D721Med (cell line): ENCODE measurements at regions not wholly inside any gene's neighbourhood (a gene's known extent, or its start where the extent isn't known, plus 50 kb on each side); places are given as distances from the start of the nearest gene placed in this dataset.

Source experiments
- DNase-seq: peaks from one replicate; pipeline ENCODE4 v3.0.0; 2011; ENCODE audit warnings: low spot score; ENCODE audit not compliant: insufficient read length
- FAIRE-seq: peaks from 2 replicates; lab custom pipeline; 2011; peaks lifted over from hg19 to GRCh38; lab: Jason Lieb, UNC
- CTCF ChIP-seq: IDR thresholded peaks from 2 replicates; pipeline ENCODE4 v1.5.1; 2012; ENCODE audit warnings: mild to moderate bottlenecking, control low read depth; ENCODE audit not compliant: insufficient read depth; ENCODE audit errors: missing control alignments

- FAIRE-seq (no peak), DNase-seq (no peak)
- TF ChIP-seq CTCF, result no peak
Measured at GRCh38 chr9:88216126-88216995, 78.1 kb upstream of the SPATA31C2 start.

- no peak for FAIRE-seq
Measured at GRCh38 chr9:88215196-88216125, 77.2 kb upstream of the SPATA31C2 start.

GRCh38 chr9:88202321-88202720 lies 64.0 kb upstream of the SPATA31C2 start:
- FAIRE-seq, result no peak
- TF ChIP-seq CTCF, result no peak
- DNase-seq, result no peak

More at GRCh38 chr9:88215196-88216125, 77.2 kb upstream of the SPATA31C2 start:
- no peak for TF ChIP-seq CTCF
- no peak for DNase-seq

- TF ChIP-seq CTCF, result no peak
- DNase-seq (no peak), FAIRE-seq (no peak)
Measured at GRCh38 chr9:88198341-88198807, 60.1 kb upstream of the SPATA31C2 start.

GRCh38 chr9:88197781-88198340 lies 59.6 kb upstream of the SPATA31C2 start:
- TF ChIP-seq CTCF, result no peak
- FAIRE-seq (no peak), DNase-seq (no peak)

- DNase-seq (no peak), FAIRE-seq (no peak)
- no peak for TF ChIP-seq CTCF
Measured at GRCh38 chr9:88197016-88197415, 58.7 kb upstream of the SPATA31C2 start.
